ENCODE measurements at regions not wholly inside any gene's neighbourhood (a gene's known extent, or its start where the extent isn't known, plus 50 kb on each side); places are given as distances from the start of the nearest gene placed in this dataset.

DNA sequence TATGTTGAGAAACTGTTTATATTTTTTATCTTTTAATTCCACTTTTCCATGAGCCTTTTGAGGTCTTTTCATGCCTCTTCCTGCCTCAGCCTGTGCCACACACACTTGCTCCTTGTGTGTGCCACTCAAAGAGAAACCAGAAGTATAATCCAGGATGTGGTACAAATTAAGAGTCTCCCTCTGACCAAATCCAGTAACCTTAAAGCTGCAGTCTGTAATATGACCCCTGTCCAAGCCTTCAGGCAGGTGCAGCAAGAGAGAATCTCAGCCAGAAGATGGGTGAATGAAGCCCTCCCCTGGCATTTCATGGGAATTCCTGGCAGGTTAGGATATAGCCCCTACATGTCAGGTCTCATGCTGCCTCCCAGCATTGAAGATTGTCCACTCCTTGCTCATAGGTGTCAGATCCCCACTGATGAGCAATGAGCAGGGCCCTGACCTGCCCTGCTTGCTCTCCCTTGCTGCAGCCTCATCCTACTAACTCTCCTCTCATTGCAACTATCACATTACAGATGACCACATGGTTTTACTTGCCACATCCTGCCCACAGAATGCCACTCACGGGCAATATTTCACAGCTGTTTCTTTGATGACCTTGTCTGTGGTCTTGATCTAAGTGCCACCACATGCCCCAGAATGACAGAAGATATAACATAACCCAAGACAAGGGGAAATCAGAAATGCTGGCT is 169.3 kb downstream of the SEC16B start:
- intact Hi-C loops (cut with micrococcal nuclease): no loop called here

DNA sequence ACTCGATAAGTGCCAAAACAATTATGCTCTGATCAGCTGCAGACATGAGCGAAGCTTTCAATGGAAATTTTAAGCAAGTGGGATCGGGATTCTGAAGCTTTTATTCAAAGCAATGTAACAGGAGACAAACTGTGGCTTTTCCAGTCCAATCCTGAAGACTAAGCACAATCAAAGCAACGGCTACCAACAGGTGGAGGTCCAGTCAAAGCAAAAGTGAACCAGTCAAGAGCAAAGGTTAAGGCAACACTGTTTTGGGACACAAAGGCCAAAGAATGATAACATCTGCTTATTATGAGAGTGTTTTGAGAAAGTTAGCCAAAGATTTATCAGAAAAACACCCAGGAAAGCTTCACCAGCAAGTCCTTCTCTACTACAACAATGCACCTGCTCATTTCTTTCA is 170.1 kb downstream of the SEC16B start:
- DNase-seq: no peak
- TF ChIP-seq, protein P1, sequence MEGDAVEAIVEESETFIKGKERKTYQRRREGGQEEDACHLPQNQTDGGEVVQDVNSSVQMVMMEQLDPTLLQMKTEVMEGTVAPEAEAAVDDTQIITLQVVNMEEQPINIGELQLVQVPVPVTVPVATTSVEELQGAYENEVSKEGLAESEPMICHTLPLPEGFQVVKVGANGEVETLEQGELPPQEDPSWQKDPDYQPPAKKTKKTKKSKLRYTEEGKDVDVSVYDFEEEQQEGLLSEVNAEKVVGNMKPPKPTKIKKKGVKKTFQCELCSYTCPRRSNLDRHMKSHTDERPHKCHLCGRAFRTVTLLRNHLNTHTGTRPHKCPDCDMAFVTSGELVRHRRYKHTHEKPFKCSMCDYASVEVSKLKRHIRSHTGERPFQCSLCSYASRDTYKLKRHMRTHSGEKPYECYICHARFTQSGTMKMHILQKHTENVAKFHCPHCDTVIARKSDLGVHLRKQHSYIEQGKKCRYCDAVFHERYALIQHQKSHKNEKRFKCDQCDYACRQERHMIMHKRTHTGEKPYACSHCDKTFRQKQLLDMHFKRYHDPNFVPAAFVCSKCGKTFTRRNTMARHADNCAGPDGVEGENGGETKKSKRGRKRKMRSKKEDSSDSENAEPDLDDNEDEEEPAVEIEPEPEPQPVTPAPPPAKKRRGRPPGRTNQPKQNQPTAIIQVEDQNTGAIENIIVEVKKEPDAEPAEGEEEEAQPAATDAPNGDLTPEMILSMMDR (IDR thresholded peaks at IDR 0.05): no peak
- intact Hi-C loops (cut with micrococcal nuclease): no loop called here

More for the DNA sequence above, 169.3 kb downstream of the SEC16B start:
- Mint-ChIP-seq H3K27ac (no peak overlapping the region), H3K4me3 (no peak overlapping the region), H3K4me1 (no peaks in the 10 kb centered on the region), H3K9me3 (peaks cover 9% of the 10 kb centered on the region), H3K36me3 (ENCODE audit: low read depth) (no peaks in the 10 kb centered on the region), H3K27me3 (no peaks in the 10 kb centered on the region)
- ChIA-PET CTCF (no interaction called here), POLR2A (no interaction called here)
- TF ChIP-seq, protein P1 (IDR thresholded peaks at IDR 0.05): no peak
- no peak for ATAC-seq (ENCODE audit: low read depth)
- no peak for DNase-seq

DNA sequence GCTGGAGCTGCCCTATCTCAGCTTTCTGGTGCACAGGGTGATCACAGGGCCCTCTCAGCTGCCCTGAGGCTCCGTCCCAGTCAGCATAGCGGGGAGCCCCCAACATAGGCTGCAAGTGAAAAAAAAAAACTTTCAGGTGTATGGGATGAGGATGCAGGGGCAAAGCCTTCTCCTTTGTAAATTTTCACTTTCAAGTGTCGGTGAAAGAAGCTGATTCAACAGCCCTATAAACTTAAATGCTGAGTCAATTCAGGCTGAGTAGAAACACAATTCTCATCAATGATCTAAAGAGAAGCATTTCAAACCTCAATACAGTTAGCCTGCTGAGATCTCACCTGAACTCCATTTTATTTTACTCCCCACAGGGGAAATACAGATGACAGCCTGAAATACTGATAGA is 171.2 kb downstream of the SEC16B start:
- Mint-ChIP-seq H3K27me3 (no peaks in the 10 kb centered on the region), H3K9me3 (peaks cover under 1% of the 10 kb centered on the region), H3K36me3 (ENCODE audit: low read depth) (no peaks in the 10 kb centered on the region), H3K4me1 (no peaks in the 10 kb centered on the region), H3K27ac (no peak overlapping the region), H3K4me3 (no peak overlapping the region)
- ChIA-PET POLR2A (no interaction called here), CTCF (no interaction called here)
- intact Hi-C loops (cut with micrococcal nuclease): no loop called here
- TF ChIP-seq, protein P1 (IDR thresholded peaks at IDR 0.05): no peak
- no peak for ATAC-seq (ENCODE audit: low read depth)
- no peak for DNase-seq

More for the DNA sequence above, 170.1 kb downstream of the SEC16B start:
- H3K27ac Mint-ChIP-seq: no peak overlapping the region
- no peak overlapping the region for H3K4me3 Mint-ChIP-seq
- no peaks in the 10 kb centered on the region for H3K4me1 Mint-ChIP-seq
- peaks cover 8% of the 10 kb centered on the region for H3K9me3 Mint-ChIP-seq
- ATAC-seq (ENCODE audit: low read depth): no peak
- ChIA-PET POLR2A (no interaction called here), CTCF (no interaction called here)
- no peaks in the 10 kb centered on the region for H3K27me3 Mint-ChIP-seq
- H3K36me3 Mint-ChIP-seq (ENCODE audit: low read depth): no peaks in the 10 kb centered on the region

DNA sequence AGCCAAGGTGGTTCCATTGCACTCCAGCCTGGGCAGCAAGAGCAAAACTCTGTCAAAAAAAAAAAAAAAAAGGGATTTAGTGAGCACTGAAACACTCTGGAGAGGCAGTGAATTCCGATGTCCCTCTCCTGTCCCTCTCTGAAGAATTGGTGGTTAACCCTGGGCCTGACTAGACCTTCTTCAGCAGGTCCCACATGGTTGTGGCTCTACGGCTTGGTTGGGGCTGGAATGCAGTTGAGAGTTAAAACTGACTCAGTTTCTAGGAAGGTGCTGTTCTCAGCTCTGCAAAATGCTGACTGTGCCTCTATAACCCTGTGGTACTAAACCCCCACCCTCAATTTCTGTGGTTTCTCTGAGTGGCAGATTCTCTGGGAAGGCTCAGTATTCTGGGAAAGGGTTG is 173.3 kb downstream of the SEC16B start:
- H3K4me1 Mint-ChIP-seq: no peaks in the 10 kb centered on the region
- TF ChIP-seq, protein P1 (IDR thresholded peaks at IDR 0.05): no peak
- no peak for ATAC-seq (ENCODE audit: low read depth)
- intact Hi-C loops (cut with micrococcal nuclease): no loop called here
- H3K27me3 Mint-ChIP-seq: no peaks in the 10 kb centered on the region
- ChIA-PET CTCF (no interaction called here), POLR2A (no interaction called here)
- H3K4me3 Mint-ChIP-seq: no peak overlapping the region
- H3K36me3 Mint-ChIP-seq (ENCODE audit: low read depth): no peaks in the 10 kb centered on the region
- no peak overlapping the region for H3K27ac Mint-ChIP-seq
- no peak for DNase-seq
- H3K9me3 Mint-ChIP-seq: no peaks in the 10 kb centered on the region

DNA sequence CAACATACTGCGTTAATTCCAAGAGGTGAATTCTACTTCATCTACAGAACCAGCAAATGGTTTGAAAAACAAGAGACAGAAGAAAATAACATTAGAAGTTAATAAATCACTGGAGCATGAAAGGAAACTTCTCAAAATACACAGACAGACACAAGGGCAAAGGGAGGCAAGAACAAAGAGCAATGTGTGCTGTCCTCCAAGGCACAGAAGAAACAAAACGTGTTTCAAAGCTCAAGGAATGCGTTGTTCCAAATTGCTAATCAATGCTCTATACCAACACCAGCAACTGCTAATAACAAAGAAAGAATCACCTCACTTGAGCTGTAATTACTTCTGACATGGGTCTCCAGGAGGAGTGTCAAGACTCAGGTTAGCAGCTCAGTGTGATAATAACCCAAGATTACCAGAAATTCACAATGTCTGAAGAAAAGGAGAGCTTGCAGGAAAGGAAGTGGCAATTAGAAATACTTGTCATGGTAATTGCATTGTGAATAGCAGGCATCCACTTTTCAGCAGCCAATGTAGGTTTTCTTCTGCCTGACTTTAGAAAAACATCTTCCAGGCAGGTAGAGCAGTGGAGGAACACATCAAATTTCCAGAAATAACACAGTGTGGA is 175.4 kb downstream of the SEC16B start:
- ChIA-PET CTCF (no interaction called here), POLR2A (no interaction called here)
- no peak for DNase-seq
- Mint-ChIP-seq H3K4me3 (no peak overlapping the region), H3K36me3 (ENCODE audit: low read depth) (no peaks in the 10 kb centered on the region), H3K4me1 (no peaks in the 10 kb centered on the region), H3K27me3 (peaks cover 2% of the 10 kb centered on the region), H3K27ac (no peak overlapping the region), H3K9me3 (peaks cover 3% of the 10 kb centered on the region)
- TF ChIP-seq, protein P1 (IDR thresholded peaks at IDR 0.05): no peak
- ATAC-seq (ENCODE audit: low read depth): no peak
- intact Hi-C loops (cut with micrococcal nuclease): no loop called here
